8988T (cell line): ENCODE measurements at regions not wholly inside any gene's neighbourhood (a gene's known extent, or its start where the extent isn't known, plus 50 kb on each side); places are given as distances from the start of the nearest gene placed in this dataset.
"Not testable (repeated sequence)": the region's sequence is repeated elsewhere in the genome, so short reads cannot be mapped to it uniquely, and the experiment has no call there.

Source experiments
- DNase-seq: peaks from one replicate; pipeline ENCODE4 v3.0.0; 2011

- DNase-seq = not testable (repeated sequence)
Observed at GRCh38 chr12:126049501-126049900, 984.3 kb downstream of the AACS start.

GRCh38 chr12:126051611-126052107, 986.4 kb downstream of the AACS start:
- no peak for DNase-seq

DNA sequence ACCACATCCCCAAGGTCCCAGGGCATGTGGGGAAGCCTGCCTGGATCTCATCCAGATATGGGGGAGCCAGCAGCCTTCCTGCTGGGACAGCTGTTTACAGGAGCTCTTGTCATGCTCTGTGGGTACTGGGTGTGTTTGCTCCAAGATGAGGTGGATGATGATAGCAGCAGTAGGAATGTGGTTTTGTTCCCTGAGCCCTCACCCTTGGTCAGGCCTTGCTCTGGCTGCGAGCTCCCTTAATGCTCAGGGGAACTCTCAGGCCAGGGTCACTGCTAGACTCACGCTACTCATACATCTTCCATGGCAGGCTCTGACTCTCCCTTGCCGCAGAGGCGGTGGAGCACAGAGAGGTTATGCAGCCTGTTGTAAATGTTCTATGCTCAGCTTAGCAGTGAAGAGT, 990.3 kb downstream of the AACS start:
- DNase-seq = no peak

GRCh38 chr12:126061777-126062176, 996.5 kb downstream of the AACS start:
- no peak for DNase-seq

GRCh38 chr12:126064028-126064427, 998.8 kb downstream of the AACS start:
- DNase-seq = no peak

- DNase-seq = no peak
Observed at GRCh38 chr12:126067626-126068329, 1002.5 kb downstream of the AACS start.

DNA sequence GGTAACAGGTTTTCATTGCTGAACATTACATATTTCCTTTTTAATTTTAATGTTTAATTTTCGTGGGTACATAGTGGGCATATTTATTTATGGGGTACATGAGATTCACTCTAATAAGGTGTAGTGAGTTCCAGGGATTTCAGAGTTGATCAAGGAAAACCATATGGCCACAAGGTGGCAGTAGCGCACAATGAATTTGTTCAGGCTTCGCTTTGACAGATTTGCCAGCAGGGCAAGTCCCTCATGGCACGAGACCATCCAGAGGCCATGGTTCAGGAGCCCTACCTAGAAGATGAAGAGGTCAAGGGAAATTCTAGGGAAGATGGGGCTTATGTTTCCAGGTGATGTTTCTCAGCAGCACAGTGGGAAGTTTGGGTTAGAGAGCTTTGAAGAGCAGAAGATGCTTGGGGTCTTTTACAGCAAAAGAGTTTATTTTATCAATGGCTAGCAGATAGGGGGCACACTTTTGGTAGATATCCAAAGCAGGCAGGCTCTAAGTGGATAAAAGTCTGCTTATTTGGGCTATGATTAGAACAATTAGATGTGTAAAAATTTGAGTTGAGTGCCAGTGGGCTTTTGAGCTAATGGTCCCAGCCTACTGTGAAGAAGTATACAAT, 1004.4 kb downstream of the AACS start:
- no peak for DNase-seq

DNA sequence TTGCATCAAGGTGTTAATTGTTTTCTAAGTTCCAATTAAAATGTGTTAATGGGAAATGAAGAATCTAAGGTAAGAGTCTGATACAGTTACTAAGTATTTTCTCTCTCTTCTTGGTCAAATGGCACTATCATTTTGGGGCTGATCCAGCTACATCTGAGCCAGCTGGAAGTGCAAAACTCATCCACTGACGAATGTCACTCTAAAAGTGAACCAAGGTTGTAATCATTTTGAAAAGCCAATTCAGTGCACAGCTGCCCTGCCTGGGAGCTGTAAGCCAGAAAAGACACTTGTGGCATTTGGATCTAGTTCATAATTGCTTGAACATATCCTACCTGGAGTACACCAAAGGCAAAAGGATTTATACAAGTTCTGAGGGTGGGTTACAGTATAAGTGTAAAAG, 1011.3 kb downstream of the AACS start:
- DNase-seq = no peak

DNA sequence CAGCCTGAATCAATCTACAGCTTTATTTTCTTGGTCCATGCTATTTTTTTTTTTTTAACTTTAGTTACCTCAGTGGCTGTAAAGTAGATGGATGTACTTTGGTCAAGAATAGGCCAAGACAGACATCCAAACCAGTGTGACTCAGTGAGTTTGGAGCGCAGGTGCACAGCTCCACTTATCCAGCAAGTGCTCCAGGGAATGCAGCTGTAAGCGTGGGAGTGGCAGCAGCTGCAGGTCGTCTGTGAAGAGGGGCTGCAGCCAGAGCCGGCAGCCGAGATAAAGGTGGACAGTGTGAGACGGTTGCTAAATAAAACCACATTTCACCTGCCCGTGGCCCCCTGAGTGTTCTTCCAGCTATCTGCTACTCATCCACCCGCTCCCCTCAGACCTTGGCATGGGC, 1018.7 kb downstream of the AACS start:
- no peak for DNase-seq

GRCh38 chr12:126084480-126084879, 1019.2 kb downstream of the AACS start:
- DNase-seq = no peak

DNA sequence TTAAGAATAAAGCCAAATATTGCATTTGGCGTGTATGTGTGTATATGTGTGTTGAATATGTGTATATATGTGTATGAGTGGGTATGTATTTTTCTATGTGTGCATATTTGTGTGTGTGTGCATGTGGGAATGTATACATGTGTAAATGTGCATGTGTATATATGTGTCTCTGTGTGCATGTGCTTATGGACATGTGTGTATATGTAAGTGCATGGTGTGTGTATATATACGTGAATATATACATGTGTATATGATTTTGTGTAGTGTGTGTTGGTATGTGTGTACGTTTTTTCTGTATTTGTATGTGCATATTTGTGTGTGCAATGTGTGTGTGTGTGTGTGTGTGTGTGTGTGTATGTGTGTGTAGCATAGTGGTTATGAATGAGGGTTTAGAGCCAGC, 1021.0 kb downstream of the AACS start:
- no peak for DNase-seq

DNA sequence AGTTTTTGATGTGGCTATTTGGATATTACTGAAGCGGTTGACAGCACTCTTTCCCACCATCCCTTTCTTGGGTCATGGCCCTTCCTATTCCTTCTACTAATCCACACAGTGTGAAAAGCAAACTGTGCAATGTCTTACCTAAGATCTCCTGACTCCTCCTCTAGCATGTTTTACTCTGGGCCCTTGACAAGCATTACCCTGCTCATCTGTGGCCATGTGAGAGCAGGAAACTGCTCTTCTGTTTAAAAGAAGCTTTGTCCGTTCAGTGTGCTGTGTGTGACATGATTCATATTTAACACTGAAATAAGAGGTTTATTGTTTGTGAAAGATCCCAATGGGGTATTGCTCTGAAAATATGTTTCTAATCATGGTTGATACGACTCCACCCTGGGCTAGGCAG, 1022.5 kb downstream of the AACS start:
- DNase-seq = no peak

DNA sequence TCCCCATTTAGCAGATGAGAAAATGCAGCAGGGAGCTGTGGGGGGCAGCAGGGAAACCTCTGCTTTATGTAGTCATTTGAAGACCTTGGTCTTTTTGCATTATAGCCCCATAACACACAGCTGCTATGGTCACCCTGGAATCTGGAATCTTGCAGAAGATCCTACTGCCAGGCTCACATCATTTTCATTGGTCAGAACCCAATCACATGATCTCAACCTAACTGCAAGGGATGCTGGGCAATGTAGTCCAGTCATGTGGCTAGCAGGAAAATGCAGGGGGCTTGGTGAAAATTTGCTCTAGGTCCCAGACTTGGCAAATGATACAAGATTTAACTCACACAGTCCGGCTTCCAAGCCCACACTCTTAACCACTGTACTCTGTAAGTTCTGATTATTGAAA, 1028.7 kb downstream of the AACS start:
- DNase-seq = no peak

DNA sequence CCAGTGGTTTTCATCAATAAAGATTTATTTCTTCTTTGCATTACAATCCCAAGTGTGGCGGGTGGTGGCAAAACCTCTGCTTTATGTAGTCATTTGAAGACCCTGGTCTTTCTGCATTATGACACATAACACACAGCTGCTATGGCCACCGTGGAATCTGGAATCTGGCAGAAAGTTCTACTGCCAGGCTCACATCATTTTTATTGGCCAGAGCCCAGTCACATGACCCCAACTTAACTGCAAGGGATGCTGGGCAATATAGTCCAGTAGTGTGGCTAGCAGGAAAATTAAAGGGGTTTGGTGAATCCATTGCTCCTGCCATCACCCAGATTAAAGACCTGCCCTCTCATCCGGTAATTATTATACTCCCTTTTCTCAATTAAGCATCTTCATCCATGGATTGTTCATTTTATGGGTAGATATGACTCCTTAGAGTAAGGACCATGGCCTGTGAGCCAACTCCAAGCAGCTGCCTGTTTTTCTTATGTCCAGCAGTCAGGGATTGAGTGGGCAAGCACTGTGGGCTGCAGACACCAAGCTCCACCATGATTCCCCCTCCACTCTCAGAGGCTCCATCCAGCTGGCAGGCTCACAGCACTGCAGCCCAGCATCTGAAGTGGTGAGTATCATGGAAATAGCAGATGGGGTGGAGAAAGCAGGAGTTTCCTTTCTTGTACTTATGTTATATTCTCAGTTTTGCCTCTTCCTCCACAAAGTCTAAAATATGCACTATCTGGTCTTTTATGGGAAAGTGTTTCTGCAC, 1030.7 kb downstream of the AACS start:
- DNase-seq = no peak

DNA sequence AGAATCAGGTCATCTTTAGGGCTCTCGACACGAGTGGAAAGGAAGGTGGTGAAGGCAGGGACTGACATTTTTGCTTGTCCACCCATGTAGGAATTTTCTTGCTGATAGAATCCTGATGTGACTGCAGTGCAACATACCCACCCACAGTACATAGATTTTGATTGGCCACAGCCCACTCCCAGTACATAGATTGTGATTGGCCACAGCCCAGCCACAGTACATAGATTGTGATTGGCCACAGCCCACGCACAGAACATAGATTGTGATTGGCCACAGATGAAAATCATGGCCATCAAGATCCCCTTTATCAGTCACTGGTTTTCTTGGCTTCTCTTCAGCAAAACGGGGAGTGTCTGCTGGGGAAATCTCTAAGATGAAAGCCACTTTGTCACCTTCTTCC, 1041.5 kb downstream of the AACS start:
- DNase-seq = no peak

DNA sequence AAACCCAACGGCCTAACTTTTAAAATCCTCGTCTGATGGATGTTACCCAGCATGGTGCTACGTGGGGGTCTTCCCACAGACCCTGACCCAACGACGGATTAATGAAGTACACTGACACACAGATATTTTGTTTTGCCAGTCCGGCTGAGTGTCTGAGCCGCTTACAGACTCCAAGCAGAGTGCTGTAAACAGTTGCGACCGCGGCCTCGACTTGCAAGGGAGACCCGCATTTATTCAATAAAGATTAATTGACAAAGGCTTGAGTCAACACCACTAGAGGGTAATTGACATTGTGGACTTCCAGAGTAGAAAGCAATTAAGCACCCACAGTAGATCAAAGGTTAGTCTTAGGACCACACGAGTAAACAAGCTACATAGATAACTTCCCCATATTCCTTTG, 1042.4 kb downstream of the AACS start:
- no peak for DNase-seq

GRCh38 chr12:126108247-126108646, 1043.0 kb downstream of the AACS start:
- no peak for DNase-seq

- no peak for DNase-seq
Observed at GRCh38 chr12:126112141-126112540, 1046.9 kb downstream of the AACS start.

- DNase-seq = no peak
Observed at GRCh38 chr12:126112849-126113248, 1047.6 kb downstream of the AACS start.

- DNase-seq = no peak
Observed at GRCh38 chr12:126114441-126114840, 1049.2 kb downstream of the AACS start.

GRCh38 chr12:126117502-126117901, 1052.3 kb downstream of the AACS start:
- no peak for DNase-seq

DNA sequence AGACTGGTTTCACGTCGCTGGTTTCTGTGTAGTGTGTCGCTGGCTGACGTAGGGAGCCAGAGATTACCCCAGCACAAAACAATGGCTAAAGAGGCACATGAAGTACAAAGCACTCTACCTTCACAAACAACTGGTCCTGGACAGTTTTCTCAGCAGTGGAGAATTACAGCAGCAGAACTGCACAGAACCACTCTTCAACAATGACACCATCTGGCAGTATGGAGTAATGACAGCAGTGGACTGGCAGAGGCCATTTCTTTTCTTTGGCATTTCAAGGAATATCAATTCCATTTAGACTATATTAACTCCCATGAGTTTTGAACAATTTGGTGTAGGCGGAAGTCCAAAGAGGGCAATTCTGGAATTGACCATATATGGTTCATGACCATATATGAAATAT, 1074.1 kb downstream of the AACS start:
- DNase-seq = no peak

DNA sequence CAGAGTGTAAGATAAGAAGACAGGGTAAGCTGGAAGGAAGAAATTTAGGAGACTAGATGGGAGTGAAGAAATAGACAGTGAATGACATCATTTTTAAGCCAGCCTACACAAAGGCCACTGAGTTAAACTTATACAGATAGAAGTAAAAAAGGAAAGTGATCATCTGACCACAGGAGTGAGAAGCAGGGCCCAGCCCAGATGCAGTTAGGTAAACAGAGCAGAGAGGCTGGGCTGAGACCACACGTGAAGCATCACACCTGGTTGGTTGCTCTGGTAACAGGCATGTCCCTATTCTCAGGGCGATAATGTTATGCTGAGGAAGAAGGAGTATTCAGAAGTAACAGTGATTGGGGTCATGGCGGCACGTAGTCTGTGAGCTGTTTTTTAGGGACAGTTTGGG, 1079.4 kb downstream of the AACS start:
- no peak for DNase-seq

GRCh38 chr12:126147321-126147720, 1082.1 kb downstream of the AACS start:
- DNase-seq = no peak
